Kidney (tissue), 13 donors: ENCODE measurements at regions not wholly inside any gene's neighbourhood (a gene's known extent, or its start where the extent isn't known, plus 50 kb on each side); places are given as distances from the start of the nearest gene placed in this dataset.

ENCODE experiments used
- DNase-seq, 5 donors: peaks; one replicate each; pipeline ENCODE4 v3.0.0-alpha.2; 2013 to 2020
- FAIRE-seq: peaks from 2 replicates; lab custom pipeline; 2012; peaks lifted over from hg19 to GRCh38; lab: Jason Lieb, UNC
- H3K27ac ChIP-seq, 2 donors: one replicate each; pipeline ENCODE4 v1.7.0; 2013; ENCODE audit warnings: low read depth in 2 of 2, low read length in 2 of 2, inconsistent platforms in 1 of 2
- H3K27me3 ChIP-seq: one replicate; pipeline ENCODE4 v1.7.1; 2013; ENCODE audit warnings: low read length, inconsistent platforms; ENCODE audit not compliant: control insufficient read depth, insufficient read depth
- H3K36me3 ChIP-seq, 3 donors: one replicate each; pipeline versions ENCODE4 v1.7.0 to v1.7.1; 2013; ENCODE audit warnings: low read length in 3 of 3, control low read depth in 1 of 3, inconsistent platforms in 1 of 3; ENCODE audit not compliant: insufficient read depth in 3 of 3, control insufficient read depth in 2 of 3
- H3K4me1 ChIP-seq, 3 donors: one replicate each; pipeline versions ENCODE4 v1.7.0 to v1.7.1; 2013; ENCODE audit warnings: low read length in 3 of 3, inconsistent platforms in 1 of 3, low read depth in 1 of 3; ENCODE audit not compliant: control insufficient read depth in 2 of 3, insufficient read depth in 2 of 3
- H3K4me3 ChIP-seq, 3 donors: one replicate each; pipeline versions ENCODE4 v1.7.0 to v1.8.1; 2013; ENCODE audit warnings: low read length in 3 of 3, control low read depth in 1 of 3, inconsistent platforms in 1 of 3
- H3K9ac ChIP-seq, 3 donors: one replicate each; pipeline versions ENCODE4 v1.7.0 to v1.7.1; 2013; ENCODE audit warnings: low read length in 3 of 3, control low read depth in 1 of 3, inconsistent platforms in 1 of 3
- H3K9me3 ChIP-seq, 3 donors: one replicate each; pipeline versions ENCODE4 v1.7.0 to v1.7.1; 2013; ENCODE audit warnings: low read length in 3 of 3, control low read depth in 1 of 3, inconsistent platforms in 1 of 3; ENCODE audit not compliant: control insufficient read depth in 2 of 3, insufficient read depth in 1 of 3
- intact Hi-C: fragments of 100-400 bp; cut with DNase I; formaldehyde crosslinking; loops from one replicate; pipeline ENCODE4 v1.11.1; 2022
- TF ChIP-seq, protein P1 (sequence below): IDR thresholded peaks from 3 replicates; pipeline ENCODE4 v1.5.1; 2012; ENCODE audit warnings: mild to moderate bottlenecking, moderate library complexity, borderline replicate concordance; ENCODE audit not compliant: insufficient read depth; ENCODE audit errors: extremely low read depth
- donor health status: control.
- donor health status: control.
- donor health status: control.
- donor health status: control.
- donor health status: control.
- donor health status: DM: yes; HTN: yes; CAD: no.
- donor health status: Normal renal cell carcinoma (clear cell type).

DNA sequence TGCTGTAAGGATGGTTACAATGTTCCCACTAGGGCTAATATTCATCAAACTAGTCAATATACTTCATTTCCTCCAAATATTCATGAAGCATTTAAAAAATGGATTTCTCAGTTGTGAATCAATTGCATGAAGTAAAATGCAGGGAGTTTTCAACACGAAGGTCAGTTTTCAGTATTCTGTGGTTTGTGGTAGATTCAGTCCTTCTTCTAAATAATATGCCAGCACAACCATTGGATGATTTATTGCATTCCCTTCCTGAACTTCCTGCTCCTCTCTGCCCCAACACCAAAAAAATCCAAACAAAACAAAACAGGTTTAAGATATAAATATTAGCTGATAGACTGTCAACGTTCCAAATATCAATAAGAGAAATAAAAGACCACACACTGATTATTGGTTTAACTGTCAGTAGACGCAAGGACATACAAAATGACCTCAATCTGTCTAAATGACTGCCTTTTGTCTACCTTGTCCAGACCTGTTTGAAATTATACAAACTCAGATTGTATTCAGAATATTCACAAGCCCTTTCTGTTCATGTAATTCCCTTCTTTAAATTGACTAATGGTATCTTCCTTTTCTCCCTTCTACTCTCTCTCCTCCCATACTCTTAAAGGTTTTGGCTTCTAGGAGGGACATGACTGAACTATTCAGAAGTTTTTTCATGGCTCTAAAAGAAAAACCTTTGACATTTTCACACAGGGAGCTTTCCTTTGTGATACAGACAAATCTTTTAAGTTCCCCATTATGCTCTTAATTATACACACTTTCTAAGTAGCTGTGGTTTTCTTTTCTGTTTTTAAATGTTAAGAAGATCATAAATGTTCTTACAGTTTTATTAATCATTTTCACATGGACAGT, 92.6 kb upstream of the STT3B start:
- no peaks in the 10 kb centered on the region for H3K4me1 ChIP-seq
- H3K9me3 ChIP-seq = peaks cover 0 to 9% (median 0%) of the 10 kb centered on the region in 3 donors
- TF ChIP-seq, protein P1, sequence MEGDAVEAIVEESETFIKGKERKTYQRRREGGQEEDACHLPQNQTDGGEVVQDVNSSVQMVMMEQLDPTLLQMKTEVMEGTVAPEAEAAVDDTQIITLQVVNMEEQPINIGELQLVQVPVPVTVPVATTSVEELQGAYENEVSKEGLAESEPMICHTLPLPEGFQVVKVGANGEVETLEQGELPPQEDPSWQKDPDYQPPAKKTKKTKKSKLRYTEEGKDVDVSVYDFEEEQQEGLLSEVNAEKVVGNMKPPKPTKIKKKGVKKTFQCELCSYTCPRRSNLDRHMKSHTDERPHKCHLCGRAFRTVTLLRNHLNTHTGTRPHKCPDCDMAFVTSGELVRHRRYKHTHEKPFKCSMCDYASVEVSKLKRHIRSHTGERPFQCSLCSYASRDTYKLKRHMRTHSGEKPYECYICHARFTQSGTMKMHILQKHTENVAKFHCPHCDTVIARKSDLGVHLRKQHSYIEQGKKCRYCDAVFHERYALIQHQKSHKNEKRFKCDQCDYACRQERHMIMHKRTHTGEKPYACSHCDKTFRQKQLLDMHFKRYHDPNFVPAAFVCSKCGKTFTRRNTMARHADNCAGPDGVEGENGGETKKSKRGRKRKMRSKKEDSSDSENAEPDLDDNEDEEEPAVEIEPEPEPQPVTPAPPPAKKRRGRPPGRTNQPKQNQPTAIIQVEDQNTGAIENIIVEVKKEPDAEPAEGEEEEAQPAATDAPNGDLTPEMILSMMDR = no peak
- no peaks in the 10 kb centered on the region for H3K36me3 ChIP-seq
- intact Hi-C loops = no loop called here
- no peak overlapping the region for H3K9ac ChIP-seq
- no peak for DNase-seq
- no peaks in the 10 kb centered on the region for H3K27me3 ChIP-seq
- no peak overlapping the region for H3K4me3 ChIP-seq
- no peak for FAIRE-seq
- no peak overlapping the region for H3K27ac ChIP-seq

DNA sequence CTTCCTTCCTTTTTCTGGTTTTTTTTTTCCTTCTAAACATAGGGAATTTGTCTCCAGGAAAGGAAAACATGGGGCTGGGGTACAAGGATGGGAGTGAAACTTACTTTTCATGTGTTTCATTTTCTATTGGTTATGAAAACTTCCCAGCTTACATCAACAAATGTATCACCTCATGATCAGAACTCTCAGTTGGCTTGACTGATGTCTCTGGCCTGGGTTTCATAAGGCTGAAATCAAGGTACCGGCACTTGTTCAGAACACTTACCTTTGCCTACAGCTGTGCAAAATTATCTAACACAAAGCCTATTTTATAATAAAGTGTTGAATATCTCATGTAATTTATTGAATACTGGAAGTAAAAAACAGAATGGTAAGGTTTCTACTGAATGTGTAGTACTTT, 91.8 kb upstream of the STT3B start:
- peaks cover 0 to 9% (median 0%) of the 10 kb centered on the region in 3 donors for H3K9me3 ChIP-seq
- no peak overlapping the region for H3K9ac ChIP-seq
- no peaks in the 10 kb centered on the region for H3K27me3 ChIP-seq
- no peaks in the 10 kb centered on the region for H3K36me3 ChIP-seq
- H3K4me1 ChIP-seq = no peaks in the 10 kb centered on the region
- intact Hi-C loops = no loop called here
- no peak overlapping the region for H3K4me3 ChIP-seq
- DNase-seq = no peak
- no peak overlapping the region for H3K27ac ChIP-seq
- TF ChIP-seq, protein P1 = no peak
- no peak for FAIRE-seq

DNA sequence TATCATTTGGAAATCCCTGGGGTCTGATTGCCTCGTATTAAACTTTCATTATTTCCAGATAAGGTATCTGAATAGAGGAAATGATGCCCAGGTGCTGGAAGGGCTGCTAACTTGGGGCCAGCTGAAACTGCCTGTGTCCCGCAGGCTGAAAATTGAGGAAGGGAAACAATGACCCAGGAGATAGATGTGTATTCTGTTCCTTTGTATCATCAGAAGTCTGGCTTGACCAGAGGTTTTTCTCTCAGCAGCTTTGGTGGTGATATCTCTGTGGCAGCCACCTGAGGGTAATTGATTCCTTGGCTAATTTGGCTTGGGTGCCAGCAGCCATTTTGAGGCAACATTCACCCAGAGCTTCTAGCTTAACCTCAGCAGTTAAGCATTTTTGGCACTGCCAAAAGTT, 90.0 kb upstream of the STT3B start:
- no peak overlapping the region for H3K9ac ChIP-seq
- TF ChIP-seq, protein P1 = no peak
- no peaks in the 10 kb centered on the region for H3K27me3 ChIP-seq
- no peak for FAIRE-seq
- H3K36me3 ChIP-seq = no peaks in the 10 kb centered on the region
- H3K4me3 ChIP-seq = no peak overlapping the region
- no peak for DNase-seq
- no peaks in the 10 kb centered on the region for H3K4me1 ChIP-seq
- H3K27ac ChIP-seq = no peak overlapping the region
- intact Hi-C loops = no loop called here
- H3K9me3 ChIP-seq = no peaks in the 10 kb centered on the region
